H9 (cell line): ENCODE measurements at regions not wholly inside any gene's neighbourhood (a gene's known extent, or its start where the extent isn't known, plus 50 kb on each side); places are given as distances from the start of the nearest gene placed in this dataset.

Experiments
- DNase-seq: peaks from one replicate; pipeline ENCODE4 v3.0.0-alpha.2; 2017
- H2AFZ ChIP-seq: one replicate; pipeline ENCODE4 v1.6.1; 2013; ENCODE audit warnings: mild to moderate bottlenecking, low read length, control low read depth, moderate library complexity
- H2AK5ac ChIP-seq: 2 replicates; pipeline ENCODE4 v1.6.1; 2013; ENCODE audit warnings: low read length, control low read depth, mixed read lengths; ENCODE audit not compliant: insufficient read length
- H2BK120ac ChIP-seq: one replicate; pipeline ENCODE4 v1.6.1; 2013; ENCODE audit warnings: low read depth, mild to moderate bottlenecking, low read length, control low read depth, inconsistent platforms; ENCODE audit not compliant: poor library complexity, severe bottlenecking
- H2BK12ac ChIP-seq: 2 replicates; pipeline ENCODE4 v1.6.1; 2013; ENCODE audit warnings: low read length, control low read depth, mixed read lengths, low read depth; ENCODE audit not compliant: insufficient read length
- H2BK15ac ChIP-seq: 2 replicates; pipeline ENCODE4 v1.6.1; 2013; ENCODE audit warnings: low read depth, low read length, control low read depth
- H2BK20ac ChIP-seq: one replicate; pipeline ENCODE4 v1.6.1; 2013; ENCODE audit warnings: low read depth, mild to moderate bottlenecking, low read length, control low read depth, inconsistent platforms; ENCODE audit not compliant: poor library complexity, severe bottlenecking
- H2BK5ac ChIP-seq: 2 replicates; pipeline ENCODE4 v1.6.1; 2013; ENCODE audit warnings: low read length, control low read depth, mixed read lengths; ENCODE audit not compliant: insufficient read length
- H3K14ac ChIP-seq: 2 replicates; pipeline ENCODE4 v1.6.1; 2013; ENCODE audit warnings: low read length, control low read depth; ENCODE audit not compliant: insufficient read depth
- H3K18ac ChIP-seq: 2 replicates; pipeline ENCODE4 v1.6.1; 2013; ENCODE audit warnings: low read depth, mild to moderate bottlenecking, mixed read lengths, low read length, control low read depth; ENCODE audit not compliant: insufficient read length
- H3K23ac ChIP-seq: 2 replicates; pipeline ENCODE4 v1.6.1; 2013; ENCODE audit warnings: low read length, control low read depth, mixed read lengths, low read depth; ENCODE audit not compliant: insufficient read length
- H3K23me2 ChIP-seq: 2 replicates; pipeline ENCODE4 v1.6.1; 2013; ENCODE audit warnings: low read depth, mild to moderate bottlenecking, mixed read lengths, low read length, control low read depth; ENCODE audit not compliant: insufficient read length, poor library complexity, severe bottlenecking
- H3K27ac ChIP-seq: 2 replicates; pipeline ENCODE4 v1.5.1; 2013; ENCODE audit warnings: low read length, control low read depth, mixed read lengths, low read depth; ENCODE audit not compliant: insufficient read length
- H3K27me3 ChIP-seq: 2 replicates; pipeline ENCODE4 v1.6.1; 2013; ENCODE audit warnings: low read length, control low read depth, inconsistent platforms; ENCODE audit not compliant: insufficient read depth
- H3K4ac ChIP-seq: 2 replicates; pipeline ENCODE4 v1.6.1; 2013; ENCODE audit warnings: low read depth, mild to moderate bottlenecking, control low read depth, inconsistent platforms, low read length, moderate library complexity
- H3K4me1 ChIP-seq: 2 replicates; pipeline ENCODE4 v1.6.1; 2013; ENCODE audit warnings: low read length, control low read depth, inconsistent platforms; ENCODE audit not compliant: insufficient read depth
- H3K4me2 ChIP-seq: 2 replicates; pipeline ENCODE4 v1.6.1; 2013; ENCODE audit warnings: low read length, control low read depth, mixed read lengths; ENCODE audit not compliant: insufficient read length, insufficient read depth
- H3K56ac ChIP-seq: 2 replicates; pipeline ENCODE4 v1.6.1; 2013; ENCODE audit warnings: low read depth, mild to moderate bottlenecking, mixed read lengths, low read length, control low read depth; ENCODE audit not compliant: insufficient read length
- H3K79me1 ChIP-seq: 2 replicates; pipeline ENCODE4 v1.6.1; 2013; ENCODE audit warnings: low read depth, mild to moderate bottlenecking, moderate library complexity, low read length, control low read depth, inconsistent platforms; ENCODE audit not compliant: insufficient read depth, poor library complexity, severe bottlenecking
- H3K79me2 ChIP-seq: 2 replicates; pipeline ENCODE4 v1.6.1; 2013; ENCODE audit warnings: low read length, control low read depth, inconsistent platforms; ENCODE audit not compliant: insufficient read depth
- H3K9ac ChIP-seq: 2 replicates; pipeline ENCODE4 v1.6.1; 2013; ENCODE audit warnings: low read length, control low read depth, mixed read lengths; ENCODE audit not compliant: insufficient read length; ENCODE audit errors: extremely low read depth
- H3K9me3 ChIP-seq: one replicate; pipeline ENCODE4 v1.6.1; 2013; ENCODE audit warnings: low read depth, low read length, inconsistent platforms; ENCODE audit not compliant: control insufficient read depth
- H3T11ph ChIP-seq: one replicate; pipeline ENCODE4 v1.6.1; 2013; ENCODE audit warnings: mild to moderate bottlenecking, low read length, control low read depth, inconsistent platforms
- H4K20me1 ChIP-seq: one replicate; pipeline ENCODE4 v1.6.1; 2013; ENCODE audit not compliant: control insufficient read depth, insufficient read length, insufficient read depth
- H4K5ac ChIP-seq: 2 replicates; pipeline ENCODE4 v1.6.1; 2013; ENCODE audit warnings: low read depth, mild to moderate bottlenecking, mixed read lengths, low read length, control low read depth; ENCODE audit not compliant: insufficient read length
- H4K8ac ChIP-seq: replicated peaks from 2 replicates; pipeline ENCODE4 v1.6.1; 2013; ENCODE audit warnings: low read length, control low read depth, mixed read lengths, low read depth; ENCODE audit not compliant: insufficient read length
- H4K91ac ChIP-seq: 2 replicates; pipeline ENCODE4 v1.6.1; 2013; ENCODE audit warnings: low read depth, mild to moderate bottlenecking, moderate library complexity, mixed read lengths, low read length, control low read depth; ENCODE audit not compliant: insufficient read length
- H3K27ac Mint-ChIP-seq, 3 experiments: 2 replicates in 2 of 3; 3 replicates in 1 of 3; pipeline ENCODE4 v1.8.0; 2020 to 2021; ENCODE audit warnings: mixed read lengths in 3 of 3, mild to moderate bottlenecking in 1 of 3, moderate library complexity in 1 of 3
- H3K27me3 Mint-ChIP-seq: 2 replicates; pipeline ENCODE4 v1.8.0; 2021; ENCODE audit warnings: low read depth, mild to moderate bottlenecking, moderate library complexity, mixed read lengths
- H3K36me3 Mint-ChIP-seq, 3 experiments: 2 replicates in 2 of 3; 3 replicates in 1 of 3; pipeline ENCODE4 v1.8.0; 2020 to 2021; ENCODE audit warnings: low read depth in 3 of 3, mixed read lengths in 3 of 3; ENCODE audit not compliant: insufficient read depth in 1 of 3
- H3K4me1 Mint-ChIP-seq, 2 experiments: 2 replicates each; pipeline ENCODE4 v1.8.0; 2020; ENCODE audit warnings: mixed read lengths in 2 of 2
- H3K4me3 Mint-ChIP-seq, 2 experiments: 2 replicates in 1 of 2; 3 replicates in 1 of 2; pipeline ENCODE4 v1.8.0; 2020 to 2021; ENCODE audit warnings: mild to moderate bottlenecking in 2 of 2, mixed read lengths in 2 of 2, moderate library complexity in 1 of 2
- H3K9me3 Mint-ChIP-seq, 2 experiments: 2 replicates in 1 of 2; 3 replicates in 1 of 2; pipeline ENCODE4 v1.8.0; 2020; ENCODE audit warnings: mild to moderate bottlenecking in 2 of 2, mixed read lengths in 2 of 2, moderate library complexity in 1 of 2
- CTCF ChIP-seq: fragments of 200-600 bp; sonication (generic); conservative IDR thresholded peaks from 3 replicates; pipeline ENCODE4 v1.8.0; 2021; ENCODE audit warnings: antibody characterized with exemption, mild to moderate bottlenecking
- WGBS: extraction: QIAGEN DNeasy Blood & Tissue Kit; methylation state at CpG from one replicate; pipeline ENCODE4 v1.1.7; 2013; ENCODE audit warnings: missing lambda C conversion rate, low lambda C conversion rate, mixed read lengths; ENCODE audit not compliant: insufficient read length; ENCODE audit errors: extremely low coverage; 5-methylcytosine and 5-hydroxymethylcytosine counted together

GRCh38 chr18:8890957-8891464 lies 185.7 kb downstream of the MTCL1 start:
- Histone ChIP-seq H3K9ac (no peak overlapping the region), H3K18ac (no peak overlapping the region), H2BK5ac (no peak overlapping the region), H3K23me2 (no peaks in the 10 kb centered on the region), H2AFZ (no peak overlapping the region), H4K5ac (no peak overlapping the region), H3K4me2 (no peak overlapping the region), H3K23ac (no peak overlapping the region), H3K27ac (peak overlapping the region; percentile 57), H3K79me1 (no peaks in the 10 kb centered on the region), H3K27me3 (no peaks in the 10 kb centered on the region), H3K4me1 (peaks cover 3% of the 10 kb centered on the region; the same call in 1 of the 2 replicates), H4K8ac (no peak overlapping the region), H3K4ac (no peak overlapping the region), H2BK120ac (no peak overlapping the region), H3K14ac (no peak overlapping the region), H2BK20ac (no peak overlapping the region), H2BK12ac (no peak overlapping the region), H4K91ac (no peak overlapping the region), H3K9me3 (no peaks in the 10 kb centered on the region), H3K79me2 (no peaks in the 10 kb centered on the region), H2AK5ac (no peak overlapping the region), H3K56ac (no peak overlapping the region), H2BK15ac (no peak overlapping the region), H4K20me1 (no peaks in the 10 kb centered on the region), H3T11ph (no peak overlapping the region)
- peak; percentile 70 for DNase-seq
- Mint-ChIP-seq H3K27ac (peak overlapping the region; percentile 83 to 91 (median 87); a peak in 6 of 7 replicates), H3K9me3 (peaks cover 17 to 23% of the 10 kb centered on the region in 2 experiments), H3K27me3 (no peaks in the 10 kb centered on the region), H3K4me3 (no peak overlapping the region), H3K36me3 (peaks cover 9 to 34% (median 25%) of the 10 kb centered on the region in 3 experiments), H3K4me1 (peaks cover 10 to 16% of the 10 kb centered on the region in 2 experiments)
- TF ChIP-seq CTCF, result no peak
- no CpG with 5 or more reads among the region's 4 CpGs for WGBS
